ENCODE measurements at regions not wholly inside any gene's neighbourhood (a gene's known extent, or its start where the extent isn't known, plus 50 kb on each side); places are given as distances from the start of the nearest gene placed in this dataset.
"Not testable (repeated sequence)": the region's sequence is repeated elsewhere in the genome, so short reads cannot be mapped to it uniquely, and the experiment has no call there.

DNA sequence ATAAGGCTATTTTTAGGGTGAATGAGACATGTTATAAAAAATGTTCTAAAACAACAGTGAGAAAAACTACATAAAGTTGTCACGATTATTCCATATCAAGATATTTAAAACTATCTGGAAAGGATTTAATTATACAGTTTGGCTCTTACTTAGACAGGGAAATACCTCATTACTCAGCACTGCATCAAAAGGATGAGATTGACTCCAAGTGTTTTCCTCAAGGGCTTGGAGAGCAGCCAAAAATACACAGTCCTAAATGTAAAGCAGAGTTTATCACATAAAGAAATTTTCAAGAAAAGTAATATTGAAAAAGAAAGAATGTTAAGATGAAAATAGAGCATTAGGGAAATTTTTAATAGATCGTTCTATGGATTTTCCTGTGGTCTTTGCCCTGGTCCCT lies 285.5 kb upstream of the NETO1 start:
- no peak for DNase-seq (ENCODE audit: low spot score)
- in situ Hi-C loops (cut with HindIII; ENCODE audit: low sequenced_read_pairs) = no loop called here

DNA sequence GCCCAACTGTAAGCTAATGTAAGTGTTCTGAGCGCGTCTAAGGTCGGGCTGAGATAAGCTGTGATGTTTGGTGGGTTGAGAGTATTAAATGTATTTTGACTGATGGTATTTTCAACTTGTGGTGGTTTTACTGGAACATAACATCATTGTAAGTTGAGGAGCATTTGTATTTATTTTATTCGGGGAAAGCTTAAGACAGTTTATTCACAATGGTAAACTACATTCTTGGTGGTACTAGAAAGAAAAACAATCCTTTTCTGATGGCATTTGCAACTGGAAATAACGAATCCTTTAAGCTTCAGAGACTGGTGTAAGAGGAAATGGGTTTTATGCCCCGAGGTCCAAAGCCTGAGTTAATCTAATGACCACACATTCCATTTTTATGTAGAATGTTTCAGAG lies 283.3 kb upstream of the NETO1 start:
- in situ Hi-C loops (cut with HindIII; ENCODE audit: low sequenced_read_pairs) = no loop called here

DNA sequence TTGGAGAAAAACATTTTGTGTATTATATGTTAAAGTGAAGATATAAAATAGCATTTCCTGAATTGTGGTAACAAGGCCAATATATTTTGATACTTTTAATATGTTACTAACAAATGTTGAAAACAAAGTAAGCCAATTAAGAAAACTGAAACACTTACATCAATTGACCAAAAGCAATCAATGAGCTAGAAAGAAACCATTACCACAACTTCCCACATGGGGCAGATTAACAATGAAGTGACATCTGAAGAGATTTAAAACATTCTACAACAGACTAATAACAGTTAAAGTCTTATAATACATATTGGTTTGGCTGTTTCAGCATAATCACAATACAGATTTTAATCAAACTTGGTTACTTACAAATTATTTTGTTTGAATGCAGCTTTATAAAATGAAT lies 282.4 kb upstream of the NETO1 start:
- DNase-seq (ENCODE audit: low spot score) = no peak
- in situ Hi-C loops (cut with HindIII; ENCODE audit: low sequenced_read_pairs) = no loop called here

More for the DNA sequence above, 283.3 kb upstream of the NETO1 start:
- no peak for DNase-seq (ENCODE audit: low spot score)

DNA sequence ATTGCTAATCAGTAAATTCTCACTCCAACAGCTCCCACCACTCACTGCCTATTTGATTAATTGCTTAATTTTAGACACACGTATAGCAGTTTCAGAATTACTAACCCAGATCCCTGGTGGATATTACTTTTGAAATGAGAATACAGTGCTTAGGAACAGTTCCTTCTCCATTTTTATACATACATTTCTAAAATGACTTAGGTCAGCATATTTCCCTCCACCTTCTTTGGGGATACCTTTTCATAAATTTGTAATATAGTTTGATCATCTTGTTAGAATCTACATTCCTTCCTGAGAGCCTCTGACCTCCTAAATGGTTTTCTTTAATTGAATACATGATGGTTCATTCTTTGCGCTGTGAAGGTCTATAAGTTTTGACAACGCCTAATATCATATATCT lies 279.8 kb upstream of the NETO1 start:
- no peak for DNase-seq (ENCODE audit: low spot score)
- in situ Hi-C loops (cut with HindIII; ENCODE audit: low sequenced_read_pairs) = no loop called here

DNA sequence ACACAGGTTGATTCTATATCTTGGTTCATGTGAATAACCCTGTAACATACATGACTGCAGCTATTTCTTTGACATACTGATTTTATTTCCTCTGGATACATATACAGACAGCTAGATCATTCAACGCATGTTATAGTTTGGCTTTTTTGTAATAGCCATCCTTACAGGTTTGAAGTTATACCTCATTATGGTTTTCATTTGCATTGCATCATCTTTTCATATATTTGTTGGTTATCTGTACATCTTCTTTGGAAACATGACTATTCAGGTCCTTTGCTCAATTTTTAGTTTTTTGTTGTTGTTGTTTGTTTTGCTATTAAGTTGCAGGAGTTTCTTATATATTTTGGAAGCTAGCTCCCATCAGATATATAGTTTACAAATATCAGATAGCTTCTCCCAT lies 276.2 kb upstream of the NETO1 start:
- in situ Hi-C loops (cut with HindIII; ENCODE audit: low sequenced_read_pairs) = no loop called here

DNA sequence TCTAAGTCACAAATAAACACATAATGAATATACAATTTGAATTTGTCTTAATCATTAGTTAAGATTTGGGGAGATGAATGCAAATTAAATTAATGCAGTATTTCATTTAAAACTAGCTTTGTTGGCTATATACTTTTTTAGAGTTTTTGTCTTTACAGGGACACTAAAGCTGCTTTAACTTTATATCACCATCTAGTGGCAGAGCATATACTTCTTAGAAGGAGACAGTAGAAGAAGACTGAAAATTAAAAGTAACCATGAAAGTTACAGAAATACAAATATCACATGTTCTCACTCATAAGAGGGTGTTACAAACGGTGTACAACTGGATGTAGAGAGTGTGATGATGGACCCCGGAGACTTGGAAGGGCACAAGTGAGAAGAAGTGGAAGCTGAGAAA lies 268.3 kb upstream of the NETO1 start:
- in situ Hi-C loops (cut with HindIII; ENCODE audit: low sequenced_read_pairs) = no loop called here
- no peak for DNase-seq (ENCODE audit: low spot score)

More for the DNA sequence above, 276.2 kb upstream of the NETO1 start:
- DNase-seq (ENCODE audit: low spot score) = no peak

- DNase-seq (ENCODE audit: low spot score) = no peak
- in situ Hi-C loops (cut with HindIII; ENCODE audit: low sequenced_read_pairs) = no loop called here
These were observed 256.4 kb upstream of the NETO1 start for GRCh38 chr18:73124175-73124574.

DNA sequence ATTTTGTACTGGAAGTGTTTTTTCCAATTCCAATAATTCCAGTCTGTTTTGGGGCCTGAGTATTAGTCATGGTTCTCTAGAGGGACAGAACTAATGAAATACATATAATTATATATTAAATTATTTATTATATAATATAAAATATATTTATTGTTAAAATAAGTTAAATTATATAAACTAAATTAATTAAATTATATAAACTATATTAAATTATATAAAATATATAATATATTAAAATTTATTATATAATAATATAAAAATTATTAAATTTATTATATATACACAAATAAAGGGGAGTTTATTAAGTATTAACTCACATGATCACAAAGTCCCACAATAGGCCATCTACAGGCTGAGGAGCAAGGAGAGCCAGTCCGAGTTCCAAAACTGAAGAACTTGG lies 253.4 kb upstream of the NETO1 start:
- DNase-seq (ENCODE audit: low spot score) = no peak
- in situ Hi-C loops (cut with HindIII; ENCODE audit: low sequenced_read_pairs) = no loop called here

DNA sequence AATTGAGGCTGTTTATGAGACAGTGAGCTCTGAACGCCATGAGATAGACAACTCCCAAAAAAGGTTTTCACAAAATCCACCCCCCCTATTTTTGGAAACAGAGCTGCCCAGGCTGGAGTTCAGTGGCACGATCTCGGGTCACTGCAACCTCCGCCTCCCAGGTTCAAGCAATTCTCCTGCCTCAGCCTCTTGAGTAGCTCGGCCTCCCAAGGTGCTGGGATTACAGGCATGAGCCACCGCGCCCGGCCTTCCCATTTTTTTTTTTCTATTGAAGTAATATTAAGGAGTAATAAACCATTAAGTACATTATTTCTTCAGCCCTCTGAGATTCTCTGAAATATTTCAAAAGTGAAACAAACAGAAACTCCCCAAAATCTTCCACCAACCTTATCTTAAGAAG lies 252.8 kb upstream of the NETO1 start:
- in situ Hi-C loops (cut with HindIII; ENCODE audit: low sequenced_read_pairs) = no loop called here
- DNase-seq (ENCODE audit: low spot score) = no peak

DNA sequence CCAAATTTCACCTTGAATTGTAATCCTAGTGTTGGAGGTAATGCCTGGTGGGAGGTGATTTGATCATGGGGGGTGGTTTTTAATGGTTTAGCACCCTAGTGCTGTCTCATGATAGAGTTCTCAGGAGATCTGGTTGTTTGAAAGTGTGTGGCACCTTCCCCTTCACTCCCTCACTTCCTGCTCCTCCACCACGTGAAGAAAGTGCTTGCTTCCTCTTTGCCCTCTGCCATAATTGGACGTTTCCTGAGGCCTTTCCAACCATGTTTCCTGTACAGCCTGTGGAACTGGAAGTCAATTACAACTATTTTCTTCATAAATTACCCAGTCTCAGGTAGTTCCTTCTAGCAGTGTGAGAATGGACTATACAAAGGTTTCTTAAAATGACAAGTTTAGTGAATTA lies 251.8 kb upstream of the NETO1 start:
- DNase-seq (ENCODE audit: low spot score) = no peak
- in situ Hi-C loops (cut with HindIII; ENCODE audit: low sequenced_read_pairs) = no loop called here

GRCh38 chr18:73118121-73118816 lies 250.5 kb upstream of the NETO1 start:
- no peak for DNase-seq (ENCODE audit: low spot score)
- in situ Hi-C loops (cut with HindIII; ENCODE audit: low sequenced_read_pairs) = no loop called here

GRCh38 chr18:73110307-73110706 lies 242.5 kb upstream of the NETO1 start:
- no peak for DNase-seq (ENCODE audit: low spot score)
- in situ Hi-C loops (cut with HindIII; ENCODE audit: low sequenced_read_pairs) = no loop called here

DNA sequence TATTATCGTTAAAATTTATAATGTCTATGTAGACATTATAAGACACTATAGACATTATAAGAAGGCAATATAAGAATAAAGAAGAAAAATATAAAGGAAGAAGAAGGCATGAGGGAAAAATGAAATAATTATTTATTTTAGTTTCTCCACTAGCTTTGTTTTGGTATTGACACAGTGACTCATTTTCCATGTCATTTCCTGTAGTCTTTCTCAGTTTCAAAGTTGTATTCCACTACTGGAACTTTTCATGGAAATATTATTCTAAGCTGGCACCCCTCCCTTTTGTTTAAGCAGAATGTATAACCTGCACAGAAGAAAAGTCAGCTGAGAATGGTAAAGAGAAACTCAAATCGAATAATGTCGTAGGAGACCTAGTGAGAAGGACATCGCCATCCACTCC lies 234.2 kb upstream of the NETO1 start:
- in situ Hi-C loops (cut with HindIII; ENCODE audit: low sequenced_read_pairs) = no loop called here
- DNase-seq (ENCODE audit: low spot score) = no peak

DNA sequence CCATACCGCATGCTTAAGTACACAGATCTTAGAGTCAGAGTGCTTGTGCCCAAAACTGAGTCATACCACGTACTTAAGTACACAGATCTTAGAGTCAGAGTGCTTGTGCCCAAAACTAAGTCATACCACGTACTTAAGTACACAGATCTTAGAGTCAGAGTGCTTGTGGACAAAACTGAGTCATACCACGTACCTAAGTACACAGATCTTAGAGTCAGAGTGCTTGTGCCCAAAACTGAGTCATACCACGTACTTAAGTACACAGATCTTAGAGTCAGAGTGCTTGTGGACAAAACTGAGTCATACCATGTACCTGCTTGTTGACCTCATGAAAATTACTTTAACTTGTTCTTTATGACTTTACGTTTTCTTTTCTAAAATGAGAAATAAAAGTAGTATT lies 233.7 kb upstream of the NETO1 start:
- DNase-seq (ENCODE audit: low spot score); in situ Hi-C loops (cut with HindIII; ENCODE audit: low sequenced_read_pairs): not testable (repeated sequence)

DNA sequence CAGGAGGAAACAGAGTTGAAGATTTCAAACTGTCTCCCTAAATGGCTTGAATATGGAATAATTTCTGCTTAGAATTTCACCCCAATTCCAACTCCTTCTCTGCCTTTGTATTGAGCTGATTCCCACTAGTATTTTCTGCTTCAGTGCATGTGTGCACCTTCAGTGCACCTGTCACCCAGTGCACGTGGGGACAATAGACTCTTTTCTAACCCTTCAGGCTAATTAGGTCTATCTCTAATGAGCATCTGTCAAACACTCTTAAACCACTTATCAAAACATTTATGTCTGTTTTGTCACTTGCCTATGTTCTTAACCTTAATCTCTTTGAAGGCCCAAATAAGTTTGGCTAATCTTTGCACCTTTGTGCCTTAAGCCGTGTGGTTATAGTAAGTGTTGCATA lies 232.0 kb upstream of the NETO1 start:
- DNase-seq (ENCODE audit: low spot score) = no peak
- in situ Hi-C loops (cut with HindIII; ENCODE audit: low sequenced_read_pairs) = no loop called here

- DNase-seq (ENCODE audit: low spot score) = no peak
- in situ Hi-C loops (cut with HindIII; ENCODE audit: low sequenced_read_pairs) = no loop called here
These were observed 226.0 kb upstream of the NETO1 start for GRCh38 chr18:73093687-73094250.

- in situ Hi-C loops (cut with HindIII; ENCODE audit: low sequenced_read_pairs) = no loop called here
- DNase-seq (ENCODE audit: low spot score) = no peak
These were observed 220.7 kb upstream of the NETO1 start for GRCh38 chr18:73088445-73088844.

GRCh38 chr18:73087282-73087977 lies 219.6 kb upstream of the NETO1 start:
- DNase-seq (ENCODE audit: low spot score) = no peak
- in situ Hi-C loops (cut with HindIII; ENCODE audit: low sequenced_read_pairs) = no loop called here

DNA sequence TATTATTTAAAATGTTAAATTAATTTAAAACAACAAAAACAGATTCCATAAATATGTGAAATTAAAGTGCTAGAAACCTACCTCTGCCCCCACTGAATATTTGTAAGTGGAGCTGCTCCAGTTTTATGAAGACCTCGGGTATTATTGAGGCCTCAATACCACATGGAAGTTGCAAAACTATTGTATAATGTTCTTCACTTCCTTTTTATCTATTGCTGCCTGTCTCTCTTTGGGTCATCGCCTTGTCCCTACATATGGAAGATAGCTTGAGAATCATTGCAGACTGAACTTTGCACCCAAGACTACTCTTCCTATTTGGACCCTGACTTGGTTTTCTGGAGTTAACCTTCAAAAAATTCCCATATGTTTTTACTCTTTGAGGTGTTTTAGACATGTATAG lies 212.1 kb upstream of the NETO1 start:
- DNase-seq (ENCODE audit: low spot score) = no peak
- in situ Hi-C loops (cut with HindIII; ENCODE audit: low sequenced_read_pairs) = no loop called here

DNA sequence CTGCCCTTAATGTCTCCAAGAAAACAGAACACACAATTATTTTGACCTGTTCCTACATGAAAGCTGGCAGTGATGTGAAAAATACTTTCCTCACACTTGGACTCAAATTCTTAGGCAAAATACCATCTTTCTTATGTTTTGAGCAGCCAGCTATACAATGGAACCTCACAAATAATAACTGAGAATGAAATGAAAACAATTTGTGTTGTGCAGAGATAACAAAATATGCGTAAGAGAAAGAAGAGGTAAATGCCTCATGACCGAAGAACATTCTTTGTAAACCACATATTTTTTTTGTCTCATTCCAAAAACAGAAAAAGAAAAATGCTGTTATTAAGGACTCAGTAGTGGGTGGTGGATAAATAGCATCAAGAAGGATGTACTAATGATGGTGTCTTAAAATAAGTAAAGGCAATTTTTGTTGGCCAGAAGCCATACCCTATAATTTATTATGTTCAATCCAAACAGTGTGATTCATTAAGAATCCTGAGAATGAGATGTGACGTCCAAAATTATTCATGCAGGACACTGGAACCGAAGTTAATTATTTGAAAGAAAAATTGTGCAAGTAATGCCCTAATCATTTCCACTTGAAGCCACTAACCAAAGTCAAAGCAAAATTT lies 193.0 kb upstream of the NETO1 start:
- in situ Hi-C loops (cut with HindIII; ENCODE audit: low sequenced_read_pairs) = no loop called here
- DNase-seq (ENCODE audit: low spot score) = no peak
